Eye (tissue), 1 donor: ENCODE measurements at regions not wholly inside any gene's neighbourhood (a gene's known extent, or its start where the extent isn't known, plus 50 kb on each side); places are given as distances from the start of the nearest gene placed in this dataset.
A peak's percentile ranks its signal among the peaks of the same experiment; 100 is the strongest.

Experiments
- DNase-seq: peaks from one replicate; pipeline ENCODE4 v3.0.0-alpha.2; 2015

- DNase-seq, result no peak
These were observed 302.7 kb downstream of the DUSP10 start for GRCh38 chr1:221439008-221439746.

- peak; percentile 58 for DNase-seq
These were observed 302.0 kb downstream of the DUSP10 start for GRCh38 chr1:221439747-221440501.

DNA sequence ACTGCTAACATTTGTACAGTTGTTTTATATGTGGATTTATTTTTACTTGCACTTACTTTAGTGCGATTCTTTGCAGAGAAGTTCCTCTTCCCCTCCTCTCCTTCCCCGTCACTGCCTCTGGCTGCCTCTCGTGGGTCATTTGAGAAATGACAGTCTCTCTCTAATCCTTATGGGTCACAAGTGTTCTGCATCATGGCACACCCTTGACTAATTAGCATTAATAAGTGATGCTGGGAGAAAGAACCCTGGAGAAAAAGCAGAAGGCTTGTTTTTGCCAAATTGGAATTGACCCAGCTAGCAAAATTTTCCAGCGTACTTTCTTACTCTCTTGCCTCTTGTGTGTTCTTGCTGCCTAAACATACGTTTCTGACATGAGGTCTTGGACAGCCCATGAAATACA, 301.2 kb downstream of the DUSP10 start:
- DNase-seq, result peak; percentile 71

DNA sequence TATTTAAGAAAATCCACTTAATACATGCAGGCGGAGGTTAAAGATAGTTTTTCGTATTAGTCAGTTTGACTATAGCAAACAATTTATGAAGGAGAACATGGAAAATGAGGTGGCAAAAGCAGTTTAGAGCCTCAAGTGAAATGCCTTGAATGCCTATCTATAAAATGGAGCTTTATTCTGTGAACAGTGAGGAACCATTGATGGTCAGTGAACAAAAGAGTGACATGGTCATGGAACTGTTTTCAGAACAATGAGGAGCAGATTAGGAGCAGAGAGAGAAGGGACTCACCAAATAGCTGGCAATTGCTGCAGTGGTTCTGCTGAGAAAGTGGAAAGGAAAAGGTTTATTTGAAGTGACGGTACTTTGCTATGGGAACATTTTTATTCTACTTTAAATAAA, 299.8 kb downstream of the DUSP10 start:
- DNase-seq, result no peak

DNA sequence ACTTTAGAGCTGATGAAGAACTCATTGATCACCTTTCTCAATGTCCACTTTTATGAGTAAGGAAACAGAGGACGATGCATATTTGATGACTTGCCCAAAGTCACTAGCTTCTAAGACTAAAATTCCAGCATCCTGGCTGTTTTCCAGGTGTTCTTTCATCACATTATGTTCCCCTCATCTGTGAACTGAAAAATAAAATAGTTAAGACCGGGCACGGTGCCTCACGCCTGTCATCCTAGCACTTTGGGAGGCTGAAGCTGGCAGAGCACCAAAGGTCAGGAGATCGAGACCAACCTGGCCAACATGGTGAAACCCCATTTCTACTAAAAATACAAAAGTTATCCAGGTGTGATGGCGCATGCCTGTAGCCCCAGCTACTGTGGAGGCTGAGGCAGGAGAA, 297.5 kb downstream of the DUSP10 start:
- DNase-seq, result no peak

- DNase-seq, result no peak
These were observed 293.2 kb downstream of the DUSP10 start for GRCh38 chr1:221448585-221449175.

GRCh38 chr1:221449194-221449593, 292.7 kb downstream of the DUSP10 start:
- DNase-seq, result no peak

DNA sequence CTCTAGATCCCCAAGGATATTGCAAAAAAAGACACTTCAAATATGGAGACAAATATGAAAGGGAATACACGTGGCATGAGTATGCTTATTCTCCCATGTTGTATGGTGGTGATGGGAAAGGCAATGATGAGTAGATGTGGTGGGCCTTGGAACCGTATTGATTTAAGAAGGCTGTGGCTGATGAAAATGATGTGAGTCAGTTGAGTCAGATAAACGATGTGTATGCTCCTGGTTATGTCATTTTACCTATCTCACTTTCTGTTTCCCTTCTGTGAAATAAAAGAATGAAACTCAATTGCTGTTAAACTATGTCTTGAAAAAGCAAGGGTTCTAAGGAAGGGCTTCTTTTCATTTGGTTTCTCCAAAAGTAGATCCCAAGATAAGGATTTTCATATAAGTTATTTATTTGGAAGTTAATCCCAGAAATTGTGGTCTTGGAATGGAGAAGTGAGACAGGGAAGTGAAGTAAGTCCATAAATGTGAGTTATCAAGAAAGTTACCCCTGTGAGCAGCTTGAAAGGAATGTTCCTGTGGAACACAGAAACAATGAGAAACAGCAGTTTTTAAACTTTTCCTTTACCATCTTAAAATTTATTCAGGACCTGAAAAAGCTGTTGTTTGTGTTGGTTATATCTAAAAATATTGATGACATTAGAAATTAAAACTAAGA, 292.0 kb downstream of the DUSP10 start:
- DNase-seq, result no peak

GRCh38 chr1:221451741-221452140, 290.1 kb downstream of the DUSP10 start:
- no peak for DNase-seq

DNA sequence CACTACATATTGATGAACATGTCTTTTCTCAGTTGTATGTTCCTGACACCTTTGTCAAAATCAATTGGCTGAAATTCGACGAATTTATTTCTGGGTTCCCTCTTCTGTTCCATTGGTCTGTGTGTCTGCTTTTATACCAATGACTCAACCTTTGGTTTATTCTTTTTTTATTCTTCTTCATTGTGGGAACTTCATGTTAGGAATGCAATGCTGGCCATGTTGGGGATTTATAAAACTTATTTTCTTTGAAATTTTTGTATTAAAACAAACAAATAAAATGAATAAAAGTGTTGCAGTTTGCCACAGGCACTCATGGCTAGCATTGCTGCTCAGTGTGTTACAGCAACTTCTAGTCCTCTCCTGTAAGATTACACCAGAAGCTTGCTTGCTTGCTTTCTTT, 287.8 kb downstream of the DUSP10 start:
- DNase-seq, result no peak

DNA sequence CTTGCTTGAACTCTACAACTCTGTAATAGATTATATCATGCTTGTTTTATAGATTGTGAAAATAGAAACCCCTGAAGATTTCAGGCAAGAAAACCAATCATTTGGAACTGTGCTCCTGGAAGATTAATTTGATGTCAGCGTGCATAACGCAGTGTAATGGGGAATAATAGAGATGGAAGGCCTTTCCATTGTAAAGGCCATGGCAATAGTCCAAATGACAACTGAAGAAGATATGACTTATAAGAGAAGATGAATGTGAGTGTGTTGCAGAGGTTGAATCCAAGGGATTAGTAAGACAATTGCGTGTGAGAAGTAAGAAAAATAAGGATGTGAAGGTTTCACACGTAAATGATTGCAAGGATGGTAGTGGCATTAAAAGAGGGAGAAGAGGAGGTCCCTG, 285.0 kb downstream of the DUSP10 start:
- no peak for DNase-seq

- DNase-seq, result no peak
These were observed 284.0 kb downstream of the DUSP10 start for GRCh38 chr1:221457685-221458446.

DNA sequence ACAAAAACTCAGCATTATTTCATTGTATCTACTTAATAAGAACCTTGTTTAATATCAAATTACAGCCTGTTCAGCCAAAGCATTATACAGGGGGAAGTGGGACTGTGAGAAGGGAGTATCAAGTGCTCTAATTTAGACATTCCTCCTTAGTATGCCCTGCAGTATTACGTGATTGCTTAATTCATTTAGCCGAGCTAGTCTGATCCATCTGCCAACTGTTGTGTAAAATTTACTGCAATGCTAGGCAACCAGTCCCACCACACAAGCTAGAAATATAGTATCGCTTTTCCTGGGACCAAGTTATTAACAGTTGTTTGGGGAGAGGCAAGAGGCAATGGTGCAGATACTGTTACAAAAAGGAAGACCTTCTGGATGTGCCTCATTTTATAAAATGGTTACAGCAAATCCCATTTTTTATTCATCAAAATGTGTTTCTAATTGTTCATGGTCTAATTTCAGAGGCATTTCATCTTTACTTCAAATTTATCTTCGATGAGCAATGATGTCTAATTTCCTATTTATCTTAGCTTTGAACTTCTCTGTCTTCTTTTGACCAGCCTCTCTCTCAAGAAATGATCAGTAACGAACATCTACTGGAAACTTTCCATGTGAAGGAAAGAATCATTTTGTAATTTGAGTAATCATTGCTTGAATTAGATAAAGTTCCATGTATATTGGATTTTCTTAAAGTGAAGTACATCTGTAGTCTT, 283.3 kb downstream of the DUSP10 start:
- DNase-seq, result peak; percentile 69

GRCh38 chr1:221459558-221459957, 282.3 kb downstream of the DUSP10 start:
- DNase-seq, result no peak

DNA sequence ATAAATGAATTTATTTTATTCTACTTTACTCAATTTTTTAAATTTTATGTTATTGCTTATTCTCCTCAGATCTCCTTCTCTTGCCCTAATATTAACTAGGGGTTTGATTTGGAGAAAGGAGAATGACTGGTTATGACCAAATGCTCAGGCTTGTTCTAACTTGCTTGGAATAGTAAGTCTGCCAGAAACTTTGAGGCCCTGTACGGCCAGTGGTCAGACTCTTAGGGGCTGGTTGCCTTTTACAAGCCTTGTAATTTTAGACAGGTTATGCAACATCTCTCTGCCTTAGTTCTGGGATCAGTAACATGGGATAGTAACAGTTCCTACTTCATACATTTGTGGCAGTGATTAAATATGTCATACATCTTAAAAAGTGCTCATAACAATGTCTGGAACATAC, 279.5 kb downstream of the DUSP10 start:
- no peak for DNase-seq

DNA sequence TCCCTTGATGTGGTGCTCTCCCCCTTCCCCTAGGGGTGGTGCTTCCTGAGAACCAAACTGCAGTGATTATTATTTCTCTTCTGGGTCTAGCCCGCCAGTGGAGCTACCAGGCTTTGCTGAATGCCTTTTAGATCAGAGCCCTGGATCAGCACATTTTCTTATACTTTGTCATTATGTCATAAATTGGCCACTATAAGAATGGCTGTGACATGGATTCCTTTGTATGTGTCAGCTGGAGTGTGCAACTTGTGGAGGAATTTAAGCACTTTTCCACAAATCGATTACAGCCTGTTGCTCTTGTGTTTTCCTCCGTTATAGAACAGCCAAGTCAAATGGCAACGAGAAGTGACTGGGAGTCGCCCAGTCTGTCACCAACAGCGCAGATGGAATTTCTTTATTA, 273.3 kb downstream of the DUSP10 start:
- no peak for DNase-seq

GRCh38 chr1:221469476-221469875, 272.4 kb downstream of the DUSP10 start:
- no peak for DNase-seq

GRCh38 chr1:221470000-221470698, 271.7 kb downstream of the DUSP10 start:
- no peak for DNase-seq

GRCh38 chr1:221473411-221473810, 268.5 kb downstream of the DUSP10 start:
- DNase-seq, result no peak

DNA sequence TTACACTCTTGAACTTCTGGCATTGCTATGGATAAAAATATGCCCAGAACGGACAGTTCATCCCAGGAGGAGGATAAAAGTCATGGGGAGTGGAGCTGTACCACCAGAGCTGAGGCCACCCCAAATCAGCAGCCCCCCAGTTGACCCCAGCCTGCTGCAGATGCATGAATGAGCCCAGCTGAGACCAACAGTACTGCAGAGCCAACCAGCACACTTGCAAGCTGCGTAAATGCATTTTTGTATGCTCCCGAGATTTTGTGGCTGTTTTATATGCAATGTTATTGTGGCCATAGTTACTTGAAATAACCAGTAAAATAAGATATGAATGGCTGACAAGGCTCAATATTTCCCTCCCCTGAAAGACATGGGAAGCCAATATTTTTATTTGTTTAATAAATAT, 264.6 kb downstream of the DUSP10 start:
- no peak for DNase-seq
